ENCODE measurements at regions not wholly inside any gene's neighbourhood (a gene's known extent, or its start where the extent isn't known, plus 50 kb on each side); places are given as distances from the start of the nearest gene placed in this dataset.

DNA sequence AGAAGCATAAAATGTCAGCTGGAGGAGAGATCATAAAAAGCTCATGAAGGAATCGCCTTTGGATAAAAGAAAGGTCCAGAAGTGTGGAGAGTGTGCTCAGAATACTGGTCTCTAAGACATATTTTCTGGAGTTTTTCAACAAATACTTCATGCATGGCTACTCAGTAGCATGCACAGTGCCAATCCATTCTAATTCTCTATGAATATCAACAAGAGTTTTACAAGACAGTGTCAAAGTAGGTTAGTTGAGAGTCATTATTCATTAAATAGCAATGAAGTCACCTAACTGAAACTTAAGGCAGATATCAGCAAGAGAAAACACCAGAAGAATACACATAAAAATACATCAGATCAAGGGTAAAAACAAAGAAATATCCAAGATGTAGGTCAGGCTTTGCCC, 1243.2 kb upstream of the SLC10A2 start:
- Histone ChIP-seq H3K9me3 (no peaks in the 10 kb centered on the region), H3K4me3 (no peak overlapping the region), H3K4me2 (no peak overlapping the region), H4K20me1 (no peaks in the 10 kb centered on the region), H3K27ac (no peak overlapping the region), H3K9ac (no peak overlapping the region), H3K27me3 (no peaks in the 10 kb centered on the region), H3K36me3 (no peaks in the 10 kb centered on the region), H3K4me1 (no peaks in the 10 kb centered on the region)
- no peak for TF ChIP-seq Cebpa-rat (IDR thresholded peaks at IDR 0.05)

DNA sequence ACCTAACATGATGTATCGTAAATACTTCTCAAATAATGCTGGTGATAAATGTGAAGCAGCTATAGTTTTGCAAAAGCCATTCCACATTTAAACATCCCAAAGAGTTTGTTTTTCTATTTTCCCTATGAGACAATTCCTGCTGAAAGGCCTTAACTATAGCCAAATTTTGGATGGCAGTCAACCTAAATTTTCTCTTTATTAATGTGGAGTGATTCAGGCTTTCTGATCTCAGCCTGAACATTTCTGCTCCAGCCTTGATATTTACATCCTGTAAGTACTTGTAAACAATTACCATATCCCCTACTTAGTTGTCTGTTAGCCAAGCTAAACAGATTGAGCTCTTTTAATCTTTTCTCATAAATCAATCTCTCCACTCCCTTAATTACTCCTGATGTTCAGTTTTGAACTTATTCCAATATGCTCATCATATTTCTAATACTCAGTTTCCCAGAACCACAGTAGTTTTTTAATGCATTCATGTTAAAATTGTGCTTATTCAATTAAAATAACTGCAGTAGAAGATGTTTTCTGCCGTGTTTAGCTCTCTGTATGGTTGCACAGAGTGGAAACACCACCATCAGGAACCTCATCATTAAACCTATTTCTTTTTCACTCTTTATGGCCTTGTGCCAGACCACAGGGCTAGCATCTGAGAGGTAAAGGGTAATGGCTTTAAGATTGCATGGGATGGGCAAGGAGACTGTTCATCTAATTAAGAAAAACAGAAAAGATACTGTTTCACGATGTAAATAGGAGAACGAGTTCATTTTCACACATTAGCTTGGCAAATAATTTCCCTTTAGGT, 1235.2 kb upstream of the SLC10A2 start:
- H3K36me3 ChIP-seq, result no peaks in the 10 kb centered on the region
- no peak overlapping the region for H3K27ac ChIP-seq
- H3K4me3 ChIP-seq, result no peak overlapping the region
- H3K4me2 ChIP-seq, result no peak overlapping the region
- no peaks in the 10 kb centered on the region for H3K27me3 ChIP-seq
- H4K20me1 ChIP-seq, result no peaks in the 10 kb centered on the region
- no peaks in the 10 kb centered on the region for H3K9me3 ChIP-seq
- no peak overlapping the region for H3K9ac ChIP-seq
- H3K4me1 ChIP-seq, result peaks cover 8% of the 10 kb centered on the region
- no peak for TF ChIP-seq Cebpa-rat (IDR thresholded peaks at IDR 0.05)

DNA sequence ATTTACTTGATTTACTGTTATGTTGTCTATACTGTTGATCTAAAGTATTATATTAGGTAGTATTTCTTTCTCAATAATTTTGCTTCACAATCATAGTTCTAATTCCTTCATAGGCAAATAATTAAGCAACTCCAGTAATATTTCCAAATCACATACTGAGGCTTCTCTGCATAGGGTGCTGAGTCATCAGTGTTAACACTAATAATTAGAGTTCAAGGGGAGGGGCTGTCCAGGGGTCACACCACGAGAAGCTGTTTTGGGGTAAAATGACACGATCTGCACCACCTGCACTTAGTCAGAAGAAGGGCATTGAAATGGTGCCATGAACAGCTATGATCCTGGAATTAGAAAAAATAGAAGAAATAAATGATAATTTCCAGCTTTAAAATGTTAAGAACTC, 1230.9 kb upstream of the SLC10A2 start:
- no peak overlapping the region for H3K4me3 ChIP-seq
- no peak for TF ChIP-seq Cebpa-rat (IDR thresholded peaks at IDR 0.05)
- H3K9me3 ChIP-seq, result no peaks in the 10 kb centered on the region
- no peaks in the 10 kb centered on the region for H3K36me3 ChIP-seq
- no peaks in the 10 kb centered on the region for H4K20me1 ChIP-seq
- H3K9ac ChIP-seq, result no peak overlapping the region
- no peaks in the 10 kb centered on the region for H3K27me3 ChIP-seq
- H3K27ac ChIP-seq, result no peak overlapping the region
- peaks cover 41% of the 10 kb centered on the region for H3K4me1 ChIP-seq
- no peak overlapping the region for H3K4me2 ChIP-seq

DNA sequence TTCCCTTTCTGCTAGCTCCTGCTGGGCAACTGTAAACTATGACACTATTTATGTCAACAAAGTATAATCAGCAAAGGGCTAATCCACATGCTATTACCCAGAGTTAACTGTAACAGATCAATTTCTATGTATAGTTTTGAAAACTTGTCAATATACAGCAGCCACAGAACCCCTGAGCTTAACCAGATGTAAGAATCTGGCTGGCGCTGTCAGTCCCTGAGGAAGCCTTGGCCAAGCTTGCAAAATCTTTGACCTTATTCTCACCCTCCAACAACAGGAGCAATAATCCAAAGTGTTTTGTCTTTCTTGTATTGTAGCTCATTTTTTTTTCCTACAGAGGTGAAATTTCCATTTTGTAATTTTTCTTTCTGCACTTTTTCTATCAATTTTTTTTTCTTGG, 1230.1 kb upstream of the SLC10A2 start:
- H3K4me1 ChIP-seq, result peaks cover 46% of the 10 kb centered on the region
- H4K20me1 ChIP-seq, result no peaks in the 10 kb centered on the region
- peak overlapping the region; percentile 73 for H3K4me2 ChIP-seq
- no peak for TF ChIP-seq Cebpa-rat (IDR thresholded peaks at IDR 0.05)
- H3K27ac ChIP-seq, result no peak overlapping the region
- H3K9ac ChIP-seq, result no peak overlapping the region
- H3K4me3 ChIP-seq, result no peak overlapping the region
- H3K9me3 ChIP-seq, result no peaks in the 10 kb centered on the region
- no peaks in the 10 kb centered on the region for H3K27me3 ChIP-seq
- no peaks in the 10 kb centered on the region for H3K36me3 ChIP-seq

DNA sequence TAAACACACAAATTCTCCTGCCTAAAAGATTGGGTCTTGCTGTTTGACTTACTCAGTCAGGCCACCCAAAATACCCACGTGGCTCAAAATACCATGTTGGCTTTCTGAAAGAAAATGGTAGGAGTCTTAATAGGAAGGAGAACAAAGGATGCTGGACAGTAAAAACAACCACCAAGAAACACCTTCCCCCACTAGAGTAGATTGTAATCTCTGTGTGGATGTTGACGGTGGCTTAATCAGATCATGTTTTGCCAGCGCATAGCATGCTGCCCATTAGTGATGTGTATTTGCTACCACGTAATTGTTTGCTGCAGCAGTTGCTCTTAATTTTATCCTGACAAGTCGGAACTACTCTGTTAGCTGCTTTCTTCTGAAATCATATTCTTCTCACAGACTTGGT, 1229.3 kb upstream of the SLC10A2 start:
- H3K9ac ChIP-seq, result no peak overlapping the region
- no peak for TF ChIP-seq Cebpa-rat (IDR thresholded peaks at IDR 0.05)
- no peak overlapping the region for H3K4me3 ChIP-seq
- H3K4me2 ChIP-seq, result peak overlapping the region; percentile 73
- H3K9me3 ChIP-seq, result no peaks in the 10 kb centered on the region
- H3K36me3 ChIP-seq, result no peaks in the 10 kb centered on the region
- peaks cover 46% of the 10 kb centered on the region for H3K4me1 ChIP-seq
- H4K20me1 ChIP-seq, result no peaks in the 10 kb centered on the region
- peak overlapping the region; percentile 40; the same call in 1 of the 2 replicates for H3K27ac ChIP-seq
- H3K27me3 ChIP-seq, result no peaks in the 10 kb centered on the region

DNA sequence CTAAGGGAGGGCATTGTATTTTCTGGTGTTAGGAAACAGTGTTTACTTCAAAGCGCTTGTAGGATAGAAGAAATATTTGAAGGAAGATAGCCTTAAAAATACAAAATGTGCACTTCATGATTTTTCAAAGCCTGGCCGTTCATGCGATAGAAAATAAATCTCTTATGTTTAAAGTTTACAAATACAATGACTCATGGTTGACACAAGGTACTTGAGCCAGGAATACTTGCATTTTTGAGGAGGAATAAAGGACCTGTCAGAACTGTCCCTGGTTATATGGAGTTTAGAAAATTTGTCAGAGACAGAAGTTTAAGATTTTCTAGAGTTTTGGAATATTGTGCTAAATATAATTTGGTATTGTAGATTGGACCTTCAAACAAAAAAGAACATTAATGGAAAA, 1223.2 kb upstream of the SLC10A2 start:
- H3K27ac ChIP-seq, result no peak overlapping the region
- H3K4me2 ChIP-seq, result no peak overlapping the region
- no peak overlapping the region for H3K9ac ChIP-seq
- H4K20me1 ChIP-seq, result no peaks in the 10 kb centered on the region
- H3K27me3 ChIP-seq, result no peaks in the 10 kb centered on the region
- H3K36me3 ChIP-seq, result no peaks in the 10 kb centered on the region
- H3K4me3 ChIP-seq, result no peak overlapping the region
- H3K4me1 ChIP-seq, result peaks cover 30% of the 10 kb centered on the region
- TF ChIP-seq Cebpa-rat (IDR thresholded peaks at IDR 0.05), result no peak
- H3K9me3 ChIP-seq, result no peaks in the 10 kb centered on the region

DNA sequence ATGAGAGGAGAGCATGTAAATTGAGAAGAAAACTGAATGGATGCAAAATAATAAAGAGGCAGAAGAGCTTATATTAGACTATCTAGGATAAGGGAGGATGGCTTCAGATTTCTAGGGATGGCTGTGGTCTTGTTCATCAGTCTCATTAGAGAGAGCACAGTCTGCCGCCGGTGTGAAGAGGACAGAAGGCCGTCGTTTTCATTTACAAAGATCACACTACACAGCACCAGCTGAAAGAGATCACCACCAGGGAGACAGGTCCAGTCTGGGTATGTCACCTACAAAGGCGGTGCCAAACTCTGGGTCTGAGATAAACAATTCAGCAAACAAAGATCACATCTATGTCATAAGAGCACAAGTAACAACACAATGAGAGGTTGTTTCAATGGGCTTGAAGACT, 1222.3 kb upstream of the SLC10A2 start:
- Histone ChIP-seq H3K9me3 (no peaks in the 10 kb centered on the region), H3K4me3 (no peak overlapping the region), H3K9ac (no peak overlapping the region), H3K27ac (no peak overlapping the region), H3K4me2 (no peak overlapping the region), H3K4me1 (peaks cover 21% of the 10 kb centered on the region), H3K27me3 (no peaks in the 10 kb centered on the region), H3K36me3 (no peaks in the 10 kb centered on the region), H4K20me1 (no peaks in the 10 kb centered on the region)
- TF ChIP-seq Cebpa-rat (IDR thresholded peaks at IDR 0.05), result no peak

DNA sequence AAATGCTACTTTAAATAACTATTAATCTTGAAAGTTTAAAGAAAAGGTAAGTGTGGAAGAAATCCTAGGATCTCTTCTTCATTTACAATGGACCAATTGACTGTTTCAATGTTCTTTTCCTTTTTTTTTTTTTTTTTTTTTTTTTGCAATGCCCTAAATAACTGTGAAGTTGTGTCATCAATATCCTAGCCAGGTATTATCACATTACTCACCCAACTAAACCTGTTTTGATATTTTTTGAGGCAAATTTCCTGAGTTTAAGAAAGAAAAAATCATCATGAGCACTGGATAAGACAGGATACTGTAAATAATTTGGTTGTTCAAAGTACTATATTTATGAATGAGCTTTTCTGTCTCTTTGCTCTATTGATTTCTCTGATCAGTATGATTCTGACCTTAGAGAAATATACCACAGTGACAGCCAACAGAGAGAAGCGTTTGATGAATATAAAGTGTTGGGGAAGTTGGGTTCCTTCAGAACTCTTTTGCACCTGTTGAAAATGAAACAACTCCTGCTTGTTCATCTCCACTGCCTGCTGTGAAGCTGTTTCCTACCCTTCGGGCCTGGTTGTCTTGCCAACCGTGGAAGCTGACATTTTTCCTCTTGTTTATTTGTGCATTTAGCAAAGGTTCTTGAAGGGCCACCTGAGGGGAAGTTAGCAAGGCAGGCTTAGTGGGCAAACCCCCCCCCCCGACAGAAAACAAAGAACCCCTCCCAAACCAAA, 1220.5 kb upstream of the SLC10A2 start:
- no peaks in the 10 kb centered on the region for H4K20me1 ChIP-seq
- peaks cover 13% of the 10 kb centered on the region for H3K4me1 ChIP-seq
- no peak for TF ChIP-seq Cebpa-rat (IDR thresholded peaks at IDR 0.05)
- no peaks in the 10 kb centered on the region for H3K9me3 ChIP-seq
- no peaks in the 10 kb centered on the region for H3K36me3 ChIP-seq
- H3K4me2 ChIP-seq, result peak overlapping the region; percentile 57
- no peak overlapping the region for H3K27ac ChIP-seq
- H3K27me3 ChIP-seq, result no peaks in the 10 kb centered on the region
- no peak overlapping the region for H3K4me3 ChIP-seq
- no peak overlapping the region for H3K9ac ChIP-seq

DNA sequence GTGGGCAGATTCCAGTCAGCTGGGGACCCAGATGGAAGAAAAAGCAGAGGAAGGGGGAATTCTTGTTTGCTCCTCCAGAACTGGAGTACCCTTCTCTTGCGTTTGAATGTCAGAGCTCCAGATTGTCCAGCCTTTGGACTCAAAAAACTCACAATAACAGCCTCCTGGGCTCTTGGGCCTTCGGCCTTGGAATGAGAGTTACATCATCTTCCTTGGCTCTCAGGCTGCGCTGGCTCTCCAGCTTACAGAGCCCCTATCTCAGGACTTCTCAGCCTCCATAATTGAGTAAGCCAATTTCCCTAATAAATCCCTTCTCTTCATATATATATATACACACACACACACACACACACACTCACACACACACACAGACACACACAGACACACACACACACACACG, 1215.7 kb upstream of the SLC10A2 start:
- no peak overlapping the region for H3K9ac ChIP-seq
- no peak overlapping the region for H3K4me3 ChIP-seq
- peaks cover 7% of the 10 kb centered on the region for H3K4me1 ChIP-seq
- no peak for TF ChIP-seq Cebpa-rat (IDR thresholded peaks at IDR 0.05)
- no peaks in the 10 kb centered on the region for H3K27me3 ChIP-seq
- no peak overlapping the region for H3K27ac ChIP-seq
- H3K36me3 ChIP-seq, result no peaks in the 10 kb centered on the region
- H3K4me2 ChIP-seq, result no peak overlapping the region
- peaks cover 6% of the 10 kb centered on the region for H3K9me3 ChIP-seq
- H4K20me1 ChIP-seq, result no peaks in the 10 kb centered on the region

DNA sequence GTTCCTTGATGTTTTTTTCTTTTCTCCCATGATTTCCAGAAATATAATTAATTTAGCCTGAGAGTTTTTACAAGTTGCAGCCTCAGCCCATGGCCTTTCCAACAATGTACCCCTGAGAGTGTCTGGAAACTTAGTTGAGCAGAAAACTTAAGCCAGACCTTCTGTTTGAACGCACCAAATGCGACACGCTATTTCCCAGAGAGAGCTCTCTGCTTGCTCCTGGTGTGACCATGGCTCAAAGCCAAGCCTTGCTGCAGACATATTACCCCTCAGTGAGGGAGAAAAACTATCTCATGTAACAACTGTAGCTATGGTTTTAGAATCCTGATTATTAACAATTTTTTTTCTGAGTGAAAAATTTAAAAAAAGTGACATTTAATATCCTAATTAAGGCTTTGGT, 1204.5 kb upstream of the SLC10A2 start:
- H3K9me3 ChIP-seq, result no peaks in the 10 kb centered on the region
- no peak for TF ChIP-seq Cebpa-rat (IDR thresholded peaks at IDR 0.05)

More for the DNA sequence above, 1204.5 kb upstream of the SLC10A2 start:
- no peak overlapping the region for H3K4me2 ChIP-seq
- no peak overlapping the region for H3K4me3 ChIP-seq
- H3K27me3 ChIP-seq, result no peaks in the 10 kb centered on the region
- H3K36me3 ChIP-seq, result no peaks in the 10 kb centered on the region
- H3K4me1 ChIP-seq, result no peaks in the 10 kb centered on the region
- H3K27ac ChIP-seq, result no peak overlapping the region
- H4K20me1 ChIP-seq, result no peaks in the 10 kb centered on the region
- no peak overlapping the region for H3K9ac ChIP-seq
